ENCODE measurements at regions not wholly inside any gene's neighbourhood (a gene's known extent, or its start where the extent isn't known, plus 50 kb on each side); places are given as distances from the start of the nearest gene placed in this dataset.
"Not testable (repeated sequence)": the region's sequence is repeated elsewhere in the genome, so short reads cannot be mapped to it uniquely, and the experiment has no call there.

GRCh38 chr7:106563466-106564150 lies 97.3 kb downstream of the CCDC71L start:
- intact Hi-C loops (cut with DNase I) = no loop called here
- DNase-seq = no peak

GRCh38 chr7:106562711-106563366 lies 98.1 kb downstream of the CCDC71L start:
- intact Hi-C loops (cut with DNase I) = no loop called here
- no peak for DNase-seq

- DNase-seq = no peak
- intact Hi-C loops (cut with DNase I) = no loop called here
These were observed 99.1 kb downstream of the CCDC71L start for GRCh38 chr7:106561666-106562411.

GRCh38 chr7:106561151-106561550 lies 99.8 kb downstream of the CCDC71L start:
- intact Hi-C loops (cut with DNase I) = no loop called here
- DNase-seq = no peak

- no peak for DNase-seq
- intact Hi-C loops (cut with DNase I) = no loop called here
These were observed 100.5 kb downstream of the CCDC71L start for GRCh38 chr7:106560482-106560881.

- intact Hi-C loops (cut with DNase I); DNase-seq: not testable (repeated sequence)
These were observed 104.7 kb downstream of the CCDC71L start for GRCh38 chr7:106556244-106556643.

- intact Hi-C loops (cut with DNase I); DNase-seq: not testable (repeated sequence)
These were observed 106.3 kb downstream of the CCDC71L start for GRCh38 chr7:106554623-106555022.

GRCh38 chr7:106553446-106553836 lies 107.5 kb downstream of the CCDC71L start:
- DNase-seq = no peak
- intact Hi-C loops (cut with DNase I) = no loop called here

- intact Hi-C loops (cut with DNase I) = no loop called here
- DNase-seq = no peak
These were observed 108.1 kb downstream of the CCDC71L start for GRCh38 chr7:106552645-106553445.

- intact Hi-C loops (cut with DNase I) = no loop called here
These were observed 109.0 kb downstream of the CCDC71L start for GRCh38 chr7:106551936-106552335.

GRCh38 chr7:106548491-106548890 lies 112.5 kb downstream of the CCDC71L start:
- no peak for DNase-seq
- intact Hi-C loops (cut with DNase I) = loop anchor here (10.0 kb wide), 1 partner anchor 186 kb away; no protein-coding TSS in a partner anchor

More at GRCh38 chr7:106551936-106552335, 109.0 kb downstream of the CCDC71L start:
- no peak for DNase-seq

GRCh38 chr7:106545275-106545674 lies 115.7 kb downstream of the CCDC71L start:
- intact Hi-C loops (cut with DNase I) = loop anchor here (10.0 kb wide), 1 partner anchor 190 kb away; no protein-coding TSS in a partner anchor
- DNase-seq = no peak

GRCh38 chr7:106543221-106543757 lies 117.7 kb downstream of the CCDC71L start:
- intact Hi-C loops (cut with DNase I) = loop anchor here (10.0 kb wide), 1 partner anchor 192 kb away; no protein-coding TSS in a partner anchor
- DNase-seq = no peak

- intact Hi-C loops (cut with DNase I) = loop anchor here (10.0 kb wide), 1 partner anchor 192 kb away; no protein-coding TSS in a partner anchor
- no peak for DNase-seq
These were observed 118.3 kb downstream of the CCDC71L start for GRCh38 chr7:106542550-106543220.

GRCh38 chr7:106538638-106539037 lies 122.3 kb downstream of the CCDC71L start:
- no peak for DNase-seq

GRCh38 chr7:106537119-106537518 lies 123.8 kb downstream of the CCDC71L start:
- intact Hi-C loops (cut with DNase I) = no loop called here

More at GRCh38 chr7:106538638-106539037, 122.3 kb downstream of the CCDC71L start:
- intact Hi-C loops (cut with DNase I) = no loop called here

GRCh38 chr7:106536079-106536478 lies 124.9 kb downstream of the CCDC71L start:
- no peak for DNase-seq
- intact Hi-C loops (cut with DNase I) = no loop called here

More at GRCh38 chr7:106537119-106537518, 123.8 kb downstream of the CCDC71L start:
- no peak for DNase-seq

GRCh38 chr7:106535234-106535932 lies 125.6 kb downstream of the CCDC71L start:
- intact Hi-C loops (cut with DNase I) = no loop called here

More at GRCh38 chr7:106535234-106535932, 125.6 kb downstream of the CCDC71L start:
- DNase-seq = no peak

Data from posterior cingulate gyrus (tissue), 11 donors.